ENCODE measurements at regions not wholly inside any gene's neighbourhood (a gene's known extent, or its start where the extent isn't known, plus 50 kb on each side); places are given as distances from the start of the nearest gene placed in this dataset.

DNA sequence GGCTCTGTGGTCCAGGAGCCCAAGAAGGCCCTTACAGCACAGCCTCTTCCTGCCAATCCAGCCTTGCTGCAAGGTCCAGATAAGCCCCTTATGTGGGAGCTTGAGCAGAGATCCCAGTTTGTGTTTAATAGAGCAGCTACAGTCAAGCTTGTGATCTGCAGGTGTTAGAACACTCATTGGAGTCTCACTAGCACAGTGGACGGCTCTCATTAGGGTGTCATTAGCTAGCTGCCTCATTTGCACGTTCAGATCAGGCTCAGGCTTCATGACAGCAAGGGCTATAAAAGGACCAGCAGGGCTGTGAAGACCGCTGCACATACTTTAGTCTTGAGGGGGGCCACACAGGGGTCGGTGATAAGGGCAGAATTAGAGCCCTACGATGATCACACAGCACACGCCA, 443.2 kb downstream of the RPS24 start:
- no peak for TF ChIP-seq EP300 (IDR thresholded peaks at IDR 0.05; ENCODE audit: borderline replicate concordance)
- no peak for TF ChIP-seq YY1 (IDR thresholded peaks at IDR 0.05; ENCODE audit: low read depth)
- TF ChIP-seq RAD21 (IDR thresholded peaks at IDR 0.05; ENCODE audit: low read depth), result no peak
- no peak for TF ChIP-seq ZBTB7A (IDR thresholded peaks at IDR 0.05; ENCODE audit: low read depth)
- TF ChIP-seq, protein P1, sequence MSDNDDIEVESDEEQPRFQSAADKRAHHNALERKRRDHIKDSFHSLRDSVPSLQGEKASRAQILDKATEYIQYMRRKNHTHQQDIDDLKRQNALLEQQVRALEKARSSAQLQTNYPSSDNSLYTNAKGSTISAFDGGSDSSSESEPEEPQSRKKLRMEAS (IDR thresholded peaks at IDR 0.05), result no peak
- TF ChIP-seq CREB1 (IDR thresholded peaks at IDR 0.05; ENCODE audit: low read depth), result no peak
- TF ChIP-seq, protein P2, sequence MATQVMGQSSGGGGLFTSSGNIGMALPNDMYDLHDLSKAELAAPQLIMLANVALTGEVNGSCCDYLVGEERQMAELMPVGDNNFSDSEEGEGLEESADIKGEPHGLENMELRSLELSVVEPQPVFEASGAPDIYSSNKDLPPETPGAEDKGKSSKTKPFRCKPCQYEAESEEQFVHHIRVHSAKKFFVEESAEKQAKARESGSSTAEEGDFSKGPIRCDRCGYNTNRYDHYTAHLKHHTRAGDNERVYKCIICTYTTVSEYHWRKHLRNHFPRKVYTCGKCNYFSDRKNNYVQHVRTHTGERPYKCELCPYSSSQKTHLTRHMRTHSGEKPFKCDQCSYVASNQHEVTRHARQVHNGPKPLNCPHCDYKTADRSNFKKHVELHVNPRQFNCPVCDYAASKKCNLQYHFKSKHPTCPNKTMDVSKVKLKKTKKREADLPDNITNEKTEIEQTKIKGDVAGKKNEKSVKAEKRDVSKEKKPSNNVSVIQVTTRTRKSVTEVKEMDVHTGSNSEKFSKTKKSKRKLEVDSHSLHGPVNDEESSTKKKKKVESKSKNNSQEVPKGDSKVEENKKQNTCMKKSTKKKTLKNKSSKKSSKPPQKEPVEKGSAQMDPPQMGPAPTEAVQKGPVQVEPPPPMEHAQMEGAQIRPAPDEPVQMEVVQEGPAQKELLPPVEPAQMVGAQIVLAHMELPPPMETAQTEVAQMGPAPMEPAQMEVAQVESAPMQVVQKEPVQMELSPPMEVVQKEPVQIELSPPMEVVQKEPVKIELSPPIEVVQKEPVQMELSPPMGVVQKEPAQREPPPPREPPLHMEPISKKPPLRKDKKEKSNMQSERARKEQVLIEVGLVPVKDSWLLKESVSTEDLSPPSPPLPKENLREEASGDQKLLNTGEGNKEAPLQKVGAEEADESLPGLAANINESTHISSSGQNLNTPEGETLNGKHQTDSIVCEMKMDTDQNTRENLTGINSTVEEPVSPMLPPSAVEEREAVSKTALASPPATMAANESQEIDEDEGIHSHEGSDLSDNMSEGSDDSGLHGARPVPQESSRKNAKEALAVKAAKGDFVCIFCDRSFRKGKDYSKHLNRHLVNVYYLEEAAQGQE (IDR thresholded peaks at IDR 0.05; ENCODE audit: low read depth), result no peak
- no peak for TF ChIP-seq EGR1 (IDR thresholded peaks at IDR 0.05)
- no peak for TF ChIP-seq CEBPB (IDR thresholded peaks at IDR 0.05)
- no peak for TF ChIP-seq TAF1 (IDR thresholded peaks at IDR 0.05; ENCODE audit: low read depth)
- TF ChIP-seq TCF12 (IDR thresholded peaks at IDR 0.05; ENCODE audit: low read depth), result no peak

All from Ishikawa (cell line).